HepG2 (cell line): ENCODE measurements at regions not wholly inside any gene's neighbourhood (a gene's known extent, or its start where the extent isn't known, plus 50 kb on each side); places are given as distances from the start of the nearest gene placed in this dataset.

Source experiments
- CEBPZ ChIP-seq: IDR thresholded peaks from 2 replicates; pipeline ENCODE4 v1.6.1; 2012; ENCODE audit warnings: low read length, improper control_type of control experiment
- CTCF ChIP-seq: sonication (generic); formaldehyde crosslinking; IDR thresholded peaks from 2 replicates; pipeline ENCODE4 v1.5.0; 2020; ENCODE audit warnings: mild to moderate bottlenecking, missing genetic modification reagents, moderate library complexity
- DMAP1 ChIP-seq: IDR thresholded peaks from 2 replicates; pipeline ENCODE4 v1.6.1; 2016
- HMGA1 ChIP-seq: sonication (generic); formaldehyde crosslinking; conservative IDR thresholded peaks from 2 replicates; pipeline ENCODE4 v1.4.0; 2020; ENCODE audit warnings: missing genetic modification reagents
- NCOA2 ChIP-seq: sonication (generic); formaldehyde crosslinking; IDR thresholded peaks from 2 replicates; pipeline ENCODE4 v1.8.0; 2022; ENCODE audit warnings: inconsistent platforms
- NFKBIZ ChIP-seq: IDR thresholded peaks from 2 replicates; pipeline ENCODE4 v1.6.1; 2018; ENCODE audit warnings: missing genetic modification reagents, missing compliant biosample characterization
- NR0B2 ChIP-seq: sonication (generic); formaldehyde crosslinking; IDR thresholded peaks from 2 replicates; pipeline ENCODE4 v1.4.0; 2020; ENCODE audit warnings: mild to moderate bottlenecking, missing genetic modification reagents
- PRPF4 ChIP-seq: fragments of 200-400 bp; formaldehyde crosslinking; IDR thresholded peaks from 2 replicates; pipeline ENCODE4 v1.6.1; 2016; ENCODE audit warnings: low read length, low read depth; ENCODE audit not compliant: poor library complexity, severe bottlenecking
- SRSF4 ChIP-seq: fragments of 200-400 bp; formaldehyde crosslinking; IDR thresholded peaks from one replicate; pipeline ENCODE4 v1.6.1; 2018; ENCODE audit warnings: mild to moderate bottlenecking, low read depth, low read length, moderate library complexity; ENCODE audit not compliant: poor library complexity, severe bottlenecking
- STAG1 ChIP-seq: sonication (generic); formaldehyde crosslinking; IDR thresholded peaks from 2 replicates; pipeline ENCODE4 v1.4.0; 2020; ENCODE audit warnings: missing genetic modification reagents
- XRCC5 ChIP-seq: fragments of 200-400 bp; formaldehyde crosslinking; optimal IDR thresholded peaks from 2 replicates; pipeline ENCODE3; 2017; ENCODE audit warnings: mild to moderate bottlenecking, low read length
- ZBTB2 ChIP-seq: sonication (generic); formaldehyde crosslinking; IDR thresholded peaks from 2 replicates; pipeline ENCODE4 v1.8.0; 2022; ENCODE audit warnings: low read depth, missing genetic modification reagents
- ZNF10 ChIP-seq: sonication (generic); formaldehyde crosslinking; IDR thresholded peaks from 2 replicates; pipeline ENCODE4 v1.4.0; 2020; ENCODE audit warnings: mild to moderate bottlenecking, low read depth, missing genetic modification reagents, borderline replicate concordance
- ZNF235 ChIP-seq: sonication (generic); formaldehyde crosslinking; IDR thresholded peaks from 2 replicates; pipeline ENCODE4 v1.8.1; 2023; ENCODE audit warnings: mild to moderate bottlenecking, missing genetic modification reagents, borderline replicate concordance
- ZNF251 ChIP-seq: sonication (generic); formaldehyde crosslinking; IDR thresholded peaks from 2 replicates; pipeline ENCODE4 v1.9.0; 2021; ENCODE audit warnings: mild to moderate bottlenecking, missing genetic modification reagents
- ZNF367 ChIP-seq: sonication (generic); formaldehyde crosslinking; IDR thresholded peaks from 2 replicates; pipeline ENCODE4 v1.4.0; 2020; ENCODE audit warnings: missing genetic modification reagents, borderline replicate concordance
- ZNF883 ChIP-seq: sonication (generic); formaldehyde crosslinking; IDR thresholded peaks from 2 replicates; pipeline ENCODE4 v1.5.1; 2020; ENCODE audit warnings: mild to moderate bottlenecking, missing genetic modification reagents; ENCODE audit errors: not compliant biosample characterization
- ZUFSP ChIP-seq: sonication (generic); formaldehyde crosslinking; IDR thresholded peaks from 2 replicates; pipeline ENCODE4 v1.9.0; 2021; ENCODE audit warnings: missing genetic modification reagents, mild to moderate bottlenecking, borderline replicate concordance
- TF ChIP-seq, protein P1 (sequence below), 2 experiments: sonication (generic) in 1 of 2; formaldehyde crosslinking in 1 of 2; IDR thresholded peaks; 2 replicates each; pipeline versions ENCODE4 v1.4.0 to v1.6.1; 2018 to 2020; ENCODE audit warnings: missing genetic modification reagents in 2 of 2, borderline replicate concordance in 1 of 2, low read depth in 1 of 2, mild to moderate bottlenecking in 1 of 2, missing biosample characterization in 1 of 2

DNA sequence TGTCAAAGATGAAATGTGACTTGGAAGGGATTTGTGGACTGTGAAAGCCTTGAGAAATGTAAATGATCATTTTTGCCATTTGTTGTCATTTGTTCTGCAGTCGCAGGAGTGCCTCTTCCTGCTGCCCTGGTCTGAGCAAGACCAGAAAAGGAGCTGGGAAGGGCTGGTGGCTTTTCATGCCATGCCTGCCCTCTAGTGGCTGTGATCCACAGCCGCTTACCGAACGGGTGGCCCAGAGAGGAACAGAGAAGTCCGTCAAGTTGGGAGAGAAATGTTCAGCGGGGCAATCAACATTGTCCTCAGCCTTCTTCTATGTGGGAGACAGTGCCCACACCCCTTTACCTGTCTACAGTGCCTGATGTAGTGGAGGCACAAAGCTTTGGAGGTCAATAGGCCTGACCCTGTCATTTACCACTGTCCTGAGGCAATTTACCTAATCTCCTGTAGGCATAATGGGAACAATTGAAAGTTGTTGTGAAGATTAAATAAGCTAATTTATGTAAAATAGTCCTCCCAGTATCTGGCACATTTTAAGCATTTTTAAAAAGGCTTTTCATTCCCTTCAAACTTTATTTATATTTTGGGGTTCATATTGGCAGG is 224.5 kb downstream of the B3GLCT start (continued):
- TF ChIP-seq CEBPZ (no peak), HMGA1 (no peak), ZNF235 (CRISPR knock-in tag) (no peak), ZNF251 (no peak), ZNF10 (no peak), STAG1 (CRISPR knock-in tag) (peak; percentile 87), ZNF883 (CRISPR knock-in tag) (no peak), CTCF (CRISPR knock-in tag) (peak; percentile 92), ZUFSP (CRISPR knock-in tag) (no peak), XRCC5 (peak; percentile 81), SRSF4 (no peak), NFKBIZ (no peak), NCOA2 (CRISPR knock-in tag) (no peak), DMAP1 (CRISPR knock-in tag) (no peak), ZNF367 (no peak), PRPF4 (no peak), NR0B2 (CRISPR knock-in tag) (no peak), ZBTB2 (no peak)
- TF ChIP-seq, protein P1, sequence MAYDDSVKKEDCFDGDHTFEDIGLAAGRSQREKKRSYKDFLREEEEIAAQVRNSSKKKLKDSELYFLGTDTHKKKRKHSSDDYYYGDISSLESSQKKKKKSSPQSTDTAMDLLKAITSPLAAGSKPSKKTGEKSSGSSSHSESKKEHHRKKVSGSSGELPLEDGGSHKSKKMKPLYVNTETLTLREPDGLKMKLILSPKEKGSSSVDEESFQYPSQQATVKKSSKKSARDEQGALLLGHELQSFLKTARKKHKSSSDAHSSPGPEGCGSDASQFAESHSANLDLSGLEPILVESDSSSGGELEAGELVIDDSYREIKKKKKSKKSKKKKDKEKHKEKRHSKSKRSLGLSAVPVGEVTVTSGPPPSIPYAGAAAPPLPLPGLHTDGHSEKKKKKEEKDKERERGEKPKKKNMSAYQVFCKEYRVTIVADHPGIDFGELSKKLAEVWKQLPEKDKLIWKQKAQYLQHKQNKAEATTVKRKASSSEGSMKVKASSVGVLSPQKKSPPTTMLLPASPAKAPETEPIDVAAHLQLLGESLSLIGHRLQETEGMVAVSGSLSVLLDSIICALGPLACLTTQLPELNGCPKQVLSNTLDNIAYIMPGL (CRISPR knock-in tag; IDR thresholded peaks at IDR 0.05; ENCODE audit: borderline replicate concordance in 1 of 2, low read depth in 1 of 2), result no peak
